ELF-1 (cell line): ENCODE measurements at regions not wholly inside any gene's neighbourhood (a gene's known extent, or its start where the extent isn't known, plus 50 kb on each side); places are given as distances from the start of the nearest gene placed in this dataset.
A peak's percentile ranks its signal among the peaks of the same experiment; 100 is the strongest.
"Not testable (repeated sequence)": the region's sequence is repeated elsewhere in the genome, so short reads cannot be mapped to it uniquely, and the experiment has no call there.

Source experiments
- DNase-seq: peaks from one replicate; pipeline ENCODE4 v3.0.0-alpha.2; 2016; ENCODE audit warnings: low read depth, low spot score

DNA sequence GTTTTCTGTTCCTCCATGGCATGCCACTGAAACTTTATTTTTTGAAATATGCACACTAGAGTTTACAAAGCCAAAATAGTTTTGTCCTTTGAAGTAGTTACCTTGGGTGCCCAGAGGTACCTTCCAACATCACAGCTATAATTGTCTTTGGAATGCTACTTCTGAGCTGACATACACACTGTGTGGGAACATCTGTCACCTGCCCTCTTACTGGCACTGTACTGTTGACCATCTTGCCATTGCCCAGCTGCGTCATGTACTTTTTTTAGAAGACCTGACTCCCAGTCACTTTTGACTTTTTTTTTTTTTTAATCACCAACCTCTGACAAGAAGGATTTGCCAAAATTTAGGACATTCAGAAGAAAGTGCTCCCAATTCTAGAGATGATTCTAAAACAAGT is 200.5 kb upstream of the CXorf66 start:
- DNase-seq, result no peak

DNA sequence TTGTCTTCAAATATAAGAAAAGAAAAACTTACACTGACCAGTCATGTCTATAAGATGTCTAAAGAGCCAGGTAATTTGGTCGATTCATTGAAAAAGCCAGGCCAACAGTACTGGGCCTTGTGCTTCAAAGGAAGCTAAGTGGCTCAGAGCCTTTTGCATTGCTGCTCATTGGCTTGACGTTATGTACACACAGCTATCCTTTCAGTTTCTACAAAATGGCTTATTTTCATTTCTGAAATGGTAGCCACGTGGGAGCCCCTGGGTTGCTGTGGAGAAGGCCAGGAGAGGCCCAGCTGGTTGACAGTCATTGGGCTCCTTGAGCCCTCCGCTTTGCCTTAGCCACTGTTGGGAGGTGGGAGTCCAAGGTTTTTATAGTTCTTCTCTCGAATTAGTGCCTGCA is 199.1 kb upstream of the CXorf66 start:
- DNase-seq, result no peak

DNA sequence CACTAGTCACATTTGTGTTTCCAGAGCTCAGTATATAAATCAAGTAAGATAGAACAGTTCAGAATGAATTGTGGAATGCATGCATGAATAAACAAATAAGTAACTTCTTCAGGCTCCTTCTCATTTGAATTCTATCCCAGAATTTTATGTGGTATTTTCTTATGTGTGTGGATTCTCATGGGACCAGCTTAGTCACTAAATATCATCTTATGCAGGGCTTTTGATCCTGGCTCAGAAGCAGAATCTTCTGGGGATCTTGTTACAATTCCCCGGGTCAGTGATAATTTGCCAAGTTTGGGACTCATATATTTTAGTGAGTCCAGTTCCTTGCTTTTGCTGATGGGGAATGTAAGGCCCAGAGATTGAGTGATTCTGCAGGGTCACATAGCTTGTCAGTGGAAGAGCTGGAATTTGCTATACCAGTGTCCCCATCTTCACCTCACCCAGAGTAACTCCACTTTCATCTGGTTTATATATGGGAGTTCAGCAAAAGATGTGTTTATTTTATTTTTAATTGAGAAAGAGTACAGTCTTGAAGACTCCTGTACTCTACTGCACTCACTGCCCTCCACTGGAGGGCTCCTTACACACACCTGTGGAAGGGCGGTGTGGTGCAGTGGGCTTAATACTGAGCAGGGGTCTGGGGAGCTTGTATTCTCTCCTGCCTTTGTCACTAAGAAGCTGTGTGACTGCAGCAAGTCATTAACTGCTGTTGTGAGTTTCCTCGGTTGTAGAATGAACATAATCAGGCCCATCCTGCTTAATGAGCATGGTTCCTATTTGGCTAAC is 198.2 kb upstream of the CXorf66 start:
- DNase-seq, result no peak

DNA sequence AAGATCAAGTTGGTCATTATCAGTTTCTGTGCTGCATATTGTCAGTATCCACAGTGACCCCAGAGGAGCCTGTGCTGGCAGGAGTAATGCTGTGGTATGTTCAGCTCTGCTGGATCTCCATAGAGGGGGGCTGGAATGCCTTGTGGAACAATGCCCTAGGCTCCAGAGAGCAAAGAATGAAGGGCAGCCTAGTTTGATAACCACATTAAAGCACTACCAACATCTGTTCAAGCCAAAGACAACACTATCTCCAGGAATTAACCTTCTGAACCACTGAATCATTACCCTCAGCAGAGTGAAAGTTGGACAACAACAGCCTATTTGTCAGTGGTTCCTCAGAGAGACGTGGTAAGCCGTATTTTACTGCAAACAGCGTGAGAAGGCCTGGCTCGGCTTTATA is 192.3 kb upstream of the CXorf66 start:
- DNase-seq, result peak; percentile 32

DNA sequence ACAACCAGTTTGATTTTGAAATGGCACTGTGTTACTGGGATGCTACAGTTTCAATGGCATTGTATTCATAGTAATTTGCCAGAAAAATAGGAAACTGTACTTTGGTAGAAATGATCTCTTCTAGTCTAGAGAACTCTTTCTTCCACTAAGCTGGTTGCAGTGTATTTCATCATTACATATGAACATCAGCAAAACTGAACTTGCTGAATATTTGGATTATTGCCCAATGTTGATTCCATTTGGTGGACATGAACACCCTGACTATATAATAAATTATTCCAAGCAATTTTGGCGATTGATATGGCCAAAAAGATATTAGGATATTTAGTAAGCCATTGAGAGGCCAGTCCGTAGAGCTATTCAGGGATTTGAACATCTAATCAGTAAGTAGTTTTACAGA is 191.8 kb upstream of the CXorf66 start:
- no peak for DNase-seq

DNA sequence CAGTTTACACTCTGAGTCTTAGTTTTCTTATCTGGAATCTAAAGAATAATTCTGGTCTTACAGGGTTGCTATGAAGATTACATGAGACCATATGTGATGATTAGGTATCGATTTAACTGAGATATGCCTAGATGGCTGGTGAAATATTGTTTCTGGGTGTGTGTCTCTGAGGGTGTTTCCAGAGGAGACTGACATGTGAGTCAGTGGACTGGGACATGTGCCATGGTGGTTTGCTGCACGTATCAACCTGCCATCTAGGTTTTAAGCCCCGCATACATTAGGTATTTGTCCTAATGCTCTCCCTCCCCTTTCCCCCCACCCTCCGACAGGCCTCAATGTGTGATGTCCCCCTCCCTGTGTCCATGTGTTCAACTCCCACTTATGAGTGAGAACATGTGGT is 186.0 kb upstream of the CXorf66 start:
- no peak for DNase-seq

DNA sequence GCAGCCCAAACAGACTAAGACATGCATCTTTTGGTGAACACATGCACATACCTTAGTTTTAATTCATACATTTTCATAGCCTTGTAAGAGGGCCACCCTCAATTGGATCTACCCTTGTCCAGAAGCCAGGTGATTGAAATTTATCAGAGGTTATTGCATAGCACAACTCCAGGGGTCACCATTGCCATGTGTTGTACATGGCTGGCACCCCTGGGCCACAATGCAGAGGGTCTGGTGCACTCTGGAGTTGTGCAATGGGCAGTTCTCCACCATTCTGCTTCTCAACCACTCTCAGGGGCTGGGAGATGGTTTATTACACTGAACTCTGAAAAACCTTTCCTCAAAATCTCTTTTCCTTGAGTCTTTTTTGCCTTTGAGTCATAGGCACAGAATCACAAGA is 184.4 kb upstream of the CXorf66 start:
- DNase-seq, result no peak

DNA sequence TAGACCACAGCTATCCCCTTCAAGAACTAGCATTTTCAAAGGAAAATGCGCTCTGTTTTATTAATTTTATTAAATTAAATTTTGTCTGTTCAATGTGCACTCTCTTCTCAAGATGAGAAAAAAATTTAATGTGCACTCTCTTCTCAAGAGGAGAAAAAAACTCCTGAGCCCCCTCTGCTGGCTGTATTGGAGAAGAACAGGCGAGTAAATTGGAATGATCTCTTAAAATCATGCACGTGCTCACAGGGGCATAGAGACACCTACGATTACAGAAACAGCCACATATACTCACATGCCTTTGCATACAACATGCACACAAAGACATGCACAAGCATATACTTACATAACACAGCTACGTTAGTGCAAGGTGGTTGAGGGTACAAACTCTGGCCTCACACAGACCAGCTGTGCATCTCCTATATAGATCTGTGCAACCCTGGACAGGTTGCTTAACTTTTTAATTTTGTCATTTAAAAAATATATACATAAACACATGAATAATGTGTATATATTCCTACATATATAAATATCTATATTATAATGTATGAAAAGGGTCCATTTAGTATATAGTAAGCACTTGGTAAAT is 176.2 kb upstream of the CXorf66 start:
- peak; percentile 48 for DNase-seq

DNA sequence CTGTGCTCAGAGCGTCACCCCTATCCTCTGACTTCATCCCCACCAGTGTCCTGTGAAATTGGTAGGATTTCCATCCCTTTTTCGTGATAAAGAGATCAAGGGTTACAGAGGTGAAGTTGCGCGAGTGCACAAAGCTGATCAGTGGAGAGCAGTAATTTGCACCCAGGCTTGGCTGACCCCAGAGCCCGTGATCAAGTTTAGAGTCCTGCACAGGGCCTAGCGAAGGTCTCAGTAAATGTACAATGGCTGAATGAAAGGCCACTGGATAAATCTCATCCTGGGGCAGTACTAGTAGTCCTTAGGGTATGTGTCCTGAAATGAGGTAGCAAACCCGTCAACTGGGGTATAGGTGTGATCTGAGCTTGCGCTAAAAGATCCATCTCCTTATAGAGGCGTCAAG is 173.2 kb upstream of the CXorf66 start:
- not testable (repeated sequence) for DNase-seq

DNA sequence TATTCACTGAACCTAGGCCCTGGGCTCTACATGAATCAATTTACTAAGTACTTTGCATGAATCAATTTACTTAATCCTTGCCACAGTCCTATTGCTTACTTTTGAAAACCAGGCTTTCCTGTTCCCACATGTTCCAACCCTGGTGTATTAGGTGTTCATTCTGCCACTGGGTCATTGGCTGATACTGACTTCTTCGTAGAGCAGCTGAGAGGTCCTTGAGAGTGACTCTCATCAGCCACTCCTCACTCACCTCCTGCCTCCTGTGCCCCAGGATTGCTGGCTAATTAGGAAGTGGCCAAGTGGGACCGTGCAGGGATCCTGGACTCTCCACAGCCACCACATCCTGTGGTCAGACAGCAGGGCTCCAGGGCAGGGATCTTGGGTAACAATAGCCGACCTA is 172.7 kb upstream of the CXorf66 start:
- DNase-seq, result not testable (repeated sequence)

DNA sequence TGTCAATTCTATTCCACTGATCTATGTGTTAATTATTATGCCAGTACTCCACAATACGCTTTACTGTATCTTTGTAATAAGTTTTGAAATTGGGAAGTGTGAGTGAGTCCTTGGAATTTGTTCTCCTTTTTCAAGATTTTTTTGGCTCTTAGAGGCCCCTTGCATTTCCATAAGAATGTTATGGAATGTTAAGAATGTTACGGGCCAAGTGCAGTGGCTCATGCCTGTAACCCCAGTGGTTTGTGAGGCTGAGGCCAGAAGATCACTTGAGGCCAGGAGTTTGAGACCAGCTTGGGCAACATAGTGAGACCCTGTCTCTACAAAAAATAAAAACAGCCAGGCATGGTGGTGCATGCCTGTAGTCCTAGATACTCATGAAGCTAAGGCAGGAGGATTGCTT is 167.6 kb upstream of the CXorf66 start:
- DNase-seq, result peak; percentile 72

DNA sequence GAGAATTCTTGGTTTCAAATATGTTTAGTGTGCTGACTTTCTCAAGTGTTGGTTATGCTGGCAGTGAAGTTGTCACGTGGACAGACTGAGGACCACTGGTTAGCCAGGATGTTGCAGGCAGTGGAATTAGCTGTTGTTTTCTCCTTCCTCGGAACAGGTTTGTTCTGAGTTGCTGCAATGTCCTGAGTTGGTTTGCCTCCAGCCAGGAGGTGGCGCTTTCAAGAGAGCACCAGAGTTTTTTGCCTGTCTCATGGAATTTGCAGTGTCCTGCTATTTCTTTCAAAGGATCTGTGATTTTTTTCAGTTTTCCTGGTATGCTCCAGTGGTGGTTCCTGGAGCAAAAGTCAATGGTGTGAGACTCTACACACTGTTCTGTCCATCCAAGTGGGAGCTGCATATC is 158.1 kb upstream of the CXorf66 start:
- peak; percentile 68 for DNase-seq

DNA sequence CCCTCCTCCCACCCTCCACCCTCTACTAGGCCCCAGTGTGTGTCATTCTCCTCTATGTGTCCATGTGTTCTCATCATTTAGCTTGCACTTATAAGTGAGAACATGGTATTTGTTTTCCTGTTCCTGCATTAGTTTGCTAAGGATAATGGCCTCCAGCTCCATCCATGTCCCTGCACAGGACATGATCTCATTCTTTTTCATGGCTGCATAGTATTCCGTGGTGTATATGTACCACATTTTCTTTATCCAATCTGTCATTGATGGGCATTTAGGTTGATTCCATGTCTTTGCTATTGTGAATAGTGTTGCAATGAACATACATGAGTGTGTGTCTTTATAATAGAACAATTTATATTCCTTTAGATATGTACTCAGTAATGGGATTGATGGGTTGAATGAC is 148.7 kb upstream of the CXorf66 start:
- DNase-seq, result not testable (repeated sequence)

DNA sequence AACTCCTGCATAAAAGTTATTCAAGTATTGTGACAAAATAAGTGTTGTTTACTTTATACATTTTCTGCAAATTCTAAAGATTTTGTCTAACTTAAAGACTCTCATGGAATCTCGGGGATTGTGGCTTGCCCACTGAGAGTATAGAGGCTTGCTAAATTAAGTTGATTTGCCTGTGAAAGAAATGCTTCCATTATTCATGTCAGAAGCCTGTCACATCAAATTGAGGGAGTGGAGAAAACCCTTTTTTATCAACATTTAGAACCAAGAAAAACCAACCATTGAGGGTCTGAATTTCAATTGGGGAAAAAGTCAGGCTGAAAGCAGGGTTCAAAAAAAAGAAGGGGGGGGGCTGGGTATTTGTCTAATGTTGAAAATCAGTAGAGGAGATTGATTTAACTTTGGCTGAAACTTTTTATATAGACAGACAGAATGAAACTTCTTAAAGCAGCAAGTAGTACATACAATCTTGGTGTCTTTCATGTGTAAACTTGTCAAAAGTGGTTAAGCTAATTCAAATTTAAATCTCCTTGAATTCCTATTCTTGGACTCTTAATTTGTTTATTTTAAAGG is 144.8 kb upstream of the CXorf66 start:
- DNase-seq, result no peak

DNA sequence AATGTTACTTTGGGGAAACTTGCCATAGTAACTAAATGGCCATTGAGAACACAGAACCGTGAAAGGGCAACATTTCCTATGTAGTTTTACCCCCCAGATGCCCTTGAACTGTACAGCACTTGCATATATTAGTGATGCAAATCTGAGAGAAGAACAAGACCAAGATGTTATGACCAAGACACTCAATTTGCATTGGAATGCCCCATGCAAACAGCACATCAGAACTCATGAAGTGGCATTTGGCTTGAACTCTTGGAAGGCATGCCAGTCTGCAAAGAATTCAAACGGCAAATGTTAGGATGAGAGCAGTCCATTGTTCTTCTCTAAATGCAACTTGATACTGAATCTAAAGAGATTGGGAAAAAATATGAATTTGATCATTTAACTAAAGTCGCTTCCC is 139.4 kb upstream of the CXorf66 start:
- no peak for DNase-seq

DNA sequence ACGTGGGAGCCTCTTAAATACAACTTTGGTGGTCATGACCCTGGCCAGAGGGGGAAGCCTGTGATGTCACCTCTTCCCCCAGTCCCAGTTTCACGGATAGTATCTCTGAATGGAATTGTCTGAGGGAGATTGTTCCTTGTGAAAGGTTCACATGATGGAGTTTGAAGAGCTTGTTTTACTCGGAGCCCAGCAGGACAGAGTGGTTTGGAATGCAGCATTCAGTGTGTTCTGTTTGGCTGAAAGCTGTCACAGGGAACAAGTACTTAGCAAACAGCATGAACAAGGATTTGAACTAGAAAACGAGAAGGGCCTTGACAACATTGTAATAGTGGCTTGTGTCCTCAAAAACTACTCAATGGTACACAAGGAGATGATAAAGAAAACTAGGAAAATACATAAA is 133.9 kb upstream of the CXorf66 start:
- peak; percentile 51 for DNase-seq

DNA sequence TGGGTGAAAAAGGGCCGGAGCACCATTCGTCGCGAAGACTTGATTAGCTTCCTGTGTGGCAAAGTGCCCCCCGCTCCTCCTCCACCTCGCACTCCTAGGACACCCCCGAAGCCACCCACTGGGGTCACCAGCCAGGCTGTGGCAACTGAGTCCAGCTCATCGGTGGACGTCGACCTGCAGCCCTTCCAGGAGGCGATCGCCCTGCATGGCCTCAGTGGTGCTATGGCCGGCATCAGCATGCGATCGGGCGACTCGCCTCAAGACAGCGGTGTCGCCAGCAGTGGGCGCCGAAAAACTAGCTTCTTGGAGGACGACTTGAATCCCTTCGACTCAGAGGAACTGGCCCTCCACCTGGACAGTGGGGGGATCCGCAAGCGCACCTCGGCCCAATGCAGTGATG is 126.8 kb upstream of the CXorf66 start:
- DNase-seq, result no peak

DNA sequence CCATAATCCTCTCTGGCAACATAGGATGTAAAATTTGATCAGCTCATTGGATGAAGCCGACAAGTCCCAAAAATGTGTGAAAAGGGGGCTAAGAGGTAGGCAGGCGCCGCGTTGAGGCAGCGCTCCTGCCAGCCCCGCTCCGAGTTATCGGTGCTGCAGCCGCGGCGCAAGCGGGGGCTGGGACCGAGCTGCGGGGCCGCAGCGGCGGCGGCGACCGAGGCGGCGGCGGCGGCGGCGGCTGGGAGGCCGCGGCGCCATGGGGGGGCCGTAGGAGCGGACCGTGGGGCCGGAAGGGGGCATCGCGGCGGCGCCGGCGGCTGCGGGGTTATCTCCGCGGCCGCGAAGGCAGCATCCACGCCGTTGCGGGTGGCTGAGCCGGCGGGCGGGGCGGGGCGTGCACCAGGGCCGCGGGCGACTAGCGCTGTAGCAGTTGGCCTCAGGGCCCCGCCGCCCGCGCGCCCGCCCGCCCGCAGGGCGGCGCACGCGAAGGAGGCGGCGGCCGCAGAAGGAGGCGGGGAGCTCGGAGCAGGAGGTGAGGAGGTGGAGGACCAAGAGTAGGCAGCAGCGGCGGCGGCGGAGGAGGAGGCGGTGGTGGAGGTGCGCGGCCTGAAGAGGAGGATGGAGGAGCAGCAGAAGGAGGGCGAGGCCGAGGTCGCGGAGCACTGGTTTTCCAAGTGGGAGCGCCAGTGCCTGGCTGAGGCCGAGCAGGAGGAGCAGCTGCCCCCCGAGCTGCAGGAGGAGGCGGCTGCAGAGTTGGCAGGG is 126.0 kb upstream of the CXorf66 start:
- peak; percentile 66 for DNase-seq

DNA sequence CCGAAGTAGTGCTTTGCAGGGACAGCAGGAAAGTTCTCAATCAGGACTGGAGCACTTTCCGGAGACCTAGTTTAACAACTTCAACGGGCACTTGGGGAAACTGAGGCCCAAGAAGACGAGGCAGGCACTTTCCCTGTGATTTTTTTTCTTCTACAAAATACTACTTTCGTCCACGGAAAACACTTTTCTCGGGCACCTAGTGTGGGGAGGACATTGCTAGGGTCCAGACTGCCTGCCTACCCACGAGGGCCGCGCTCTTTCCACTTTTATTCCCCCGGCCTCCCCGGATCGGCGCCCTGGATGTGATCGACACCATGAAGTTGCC is 125.4 kb upstream of the CXorf66 start:
- no peak for DNase-seq

DNA sequence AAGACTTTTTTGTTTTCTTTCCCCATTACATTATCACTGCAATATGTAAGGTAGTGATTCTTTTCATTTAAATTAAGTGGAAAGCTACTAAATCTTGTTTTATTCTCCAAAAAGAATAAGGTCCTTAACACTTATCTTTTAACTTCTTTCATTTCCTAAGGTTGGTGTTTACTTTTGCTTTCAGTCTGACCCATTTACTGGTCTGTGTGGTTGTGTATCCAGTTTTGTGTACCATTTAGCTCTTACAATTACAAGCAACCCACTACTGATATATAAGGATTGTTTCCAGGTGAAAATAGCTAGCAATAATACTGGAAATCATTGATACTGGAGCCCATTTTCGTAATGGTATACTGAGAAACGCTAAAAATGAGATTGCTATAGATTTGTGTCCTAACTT is 123.1 kb upstream of the CXorf66 start:
- DNase-seq, result no peak

DNA sequence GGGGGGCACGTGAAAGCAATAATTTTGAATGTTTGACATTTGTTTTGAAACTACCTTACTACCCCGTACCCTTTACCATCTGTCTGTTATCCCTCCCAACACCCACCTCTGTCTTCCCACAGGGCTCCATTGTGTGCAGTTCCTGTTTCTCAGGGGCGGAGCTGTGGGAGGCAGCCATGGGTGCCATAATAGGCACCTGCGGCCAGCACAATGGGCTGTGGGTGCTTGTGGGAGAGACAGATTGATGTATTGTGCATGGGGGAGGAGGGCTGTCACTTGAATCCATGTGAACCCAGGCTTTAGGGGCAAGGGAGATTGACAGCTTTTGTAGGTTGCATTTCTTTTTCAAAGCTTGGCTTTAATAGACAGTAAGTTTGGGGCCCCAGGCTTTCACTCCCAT is 122.6 kb upstream of the CXorf66 start:
- DNase-seq, result peak; percentile 22

DNA sequence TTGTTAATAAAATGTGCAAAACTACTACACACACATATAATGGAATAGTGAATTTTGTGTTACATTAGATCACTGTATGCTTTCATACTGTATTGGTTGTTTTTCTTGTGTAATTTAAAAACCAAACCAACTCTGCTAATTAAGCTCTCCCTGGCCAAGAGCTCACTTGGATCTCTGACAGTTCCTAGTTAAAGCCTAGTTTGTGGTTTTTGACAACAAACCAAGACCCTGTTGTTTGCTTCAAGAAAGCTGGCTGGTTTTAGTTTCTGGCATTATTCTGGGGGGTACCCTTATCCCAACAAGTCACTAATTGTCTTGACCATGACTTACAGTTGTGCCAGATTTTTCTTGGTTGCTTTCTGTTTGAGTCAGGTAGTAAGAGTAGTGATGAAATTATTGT is 121.4 kb upstream of the CXorf66 start:
- no peak for DNase-seq

DNA sequence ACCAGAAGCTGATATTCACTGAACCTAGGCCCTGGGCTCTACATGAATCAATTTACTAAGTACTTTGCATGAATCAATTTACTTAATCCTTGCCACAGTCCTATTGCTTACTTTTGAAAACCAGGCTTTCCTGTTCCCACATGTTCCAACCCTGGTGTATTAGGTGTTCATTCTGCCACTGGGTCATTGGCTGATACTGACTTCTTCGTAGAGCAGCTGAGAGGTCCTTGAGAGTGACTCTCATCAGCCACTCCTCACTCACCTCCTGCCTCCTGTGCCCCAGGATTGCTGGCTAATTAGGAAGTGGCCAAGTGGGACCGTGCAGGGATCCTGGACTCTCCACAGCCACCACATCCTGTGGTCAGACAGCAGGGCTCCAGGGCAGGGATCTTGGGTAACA is 109.5 kb upstream of the CXorf66 start:
- DNase-seq, result not testable (repeated sequence)
